Adipocyte (in vitro differentiated cells): ENCODE measurements at regions not wholly inside any gene's neighbourhood (a gene's known extent, or its start where the extent isn't known, plus 50 kb on each side); places are given as distances from the start of the nearest gene placed in this dataset.

ENCODE experiments used
- DNase-seq: peaks from one replicate; pipeline ENCODE4 v3.0.0-alpha.2; 2015; ENCODE audit warnings: low read depth
- H3K27me3 ChIP-seq: replicated peaks from 2 replicates; pipeline ENCODE4 v1.7.0; 2013; ENCODE audit warnings: mild to moderate bottlenecking, low read length, moderate library complexity; ENCODE audit not compliant: control insufficient read depth, insufficient read depth
- H3K36me3 ChIP-seq: 2 replicates; pipeline ENCODE4 v1.7.0; 2013; ENCODE audit warnings: low read length, mild to moderate bottlenecking, moderate library complexity; ENCODE audit not compliant: control insufficient read depth, insufficient read depth, severe bottlenecking
- H3K4me1 ChIP-seq: 2 replicates; pipeline ENCODE4 v1.7.0; 2013; ENCODE audit warnings: mild to moderate bottlenecking, low read length, moderate library complexity; ENCODE audit not compliant: control insufficient read depth, insufficient read depth
- H3K4me3 ChIP-seq: 2 replicates; pipeline ENCODE4 v1.7.0; 2013; ENCODE audit warnings: mild to moderate bottlenecking, low read length, moderate library complexity
- H3K9ac ChIP-seq: 2 replicates; pipeline ENCODE4 v1.7.0; 2013; ENCODE audit warnings: mild to moderate bottlenecking, low read length, moderate library complexity
- H3K9me3 ChIP-seq: 2 replicates; pipeline ENCODE4 v1.7.0; 2013; ENCODE audit warnings: mild to moderate bottlenecking, low read length, moderate library complexity; ENCODE audit not compliant: control insufficient read depth

GRCh38 chrX:5829469-5829868 is 399.2 kb downstream of the NLGN4X start:
- no peaks in the 10 kb centered on the region for H3K9me3 ChIP-seq
- H3K9ac ChIP-seq: no peak overlapping the region
- H3K27me3 ChIP-seq: no peaks in the 10 kb centered on the region
- no peak for DNase-seq
- no peak overlapping the region for H3K4me3 ChIP-seq
- no peaks in the 10 kb centered on the region for H3K36me3 ChIP-seq
- H3K4me1 ChIP-seq: no peaks in the 10 kb centered on the region

DNA sequence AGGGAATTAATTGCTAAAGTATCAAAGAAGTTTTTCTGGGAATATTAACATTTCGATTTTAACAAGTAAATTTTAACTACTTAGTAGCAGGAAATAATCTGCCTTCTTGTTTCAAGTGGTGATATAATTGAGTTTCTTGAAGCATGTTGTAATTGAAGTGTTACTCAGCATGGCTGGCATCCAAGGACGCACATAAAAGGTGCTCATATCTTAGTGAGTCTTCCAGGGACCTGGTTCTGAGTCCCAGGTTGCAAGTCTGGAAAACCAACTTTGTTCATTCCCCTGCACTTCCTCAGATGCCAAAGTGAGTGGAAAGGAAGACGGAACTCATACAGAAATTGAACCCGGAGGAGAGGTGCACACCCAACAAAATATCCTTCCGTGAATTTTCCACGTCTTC is 399.6 kb downstream of the NLGN4X start:
- Histone ChIP-seq H3K4me3 (no peak overlapping the region), H3K27me3 (no peaks in the 10 kb centered on the region), H3K9ac (no peak overlapping the region), H3K9me3 (no peaks in the 10 kb centered on the region), H3K36me3 (no peaks in the 10 kb centered on the region), H3K4me1 (no peaks in the 10 kb centered on the region)
- DNase-seq: no peak

DNA sequence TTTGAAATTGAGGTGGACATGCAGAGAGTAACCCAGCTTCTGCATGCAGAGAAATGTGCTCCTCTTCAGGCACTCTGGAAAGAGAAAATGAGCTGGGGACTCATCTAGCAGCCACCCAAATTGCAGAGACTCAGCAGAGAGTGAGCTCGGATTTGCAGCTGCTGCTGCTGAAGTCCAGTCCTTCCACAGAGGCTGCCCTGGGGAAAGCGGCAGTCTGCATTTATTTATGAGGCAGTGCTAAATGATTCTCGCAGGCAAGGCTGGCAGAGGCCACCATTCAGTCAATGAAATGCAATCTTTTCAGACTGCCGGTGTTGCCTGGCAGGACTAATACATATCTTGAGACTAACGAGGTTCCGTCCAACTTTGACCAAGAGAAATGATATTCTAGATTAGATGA is 404.8 kb downstream of the NLGN4X start:
- Histone ChIP-seq H3K4me3 (no peak overlapping the region), H3K27me3 (no peaks in the 10 kb centered on the region), H3K4me1 (no peaks in the 10 kb centered on the region), H3K9ac (no peak overlapping the region), H3K36me3 (no peaks in the 10 kb centered on the region), H3K9me3 (no peaks in the 10 kb centered on the region)
- DNase-seq: no peak

GRCh38 chrX:5810636-5811035 is 418.0 kb downstream of the NLGN4X start:
- no peak for DNase-seq
- Histone ChIP-seq H3K9ac (no peak overlapping the region), H3K4me1 (no peaks in the 10 kb centered on the region), H3K27me3 (no peaks in the 10 kb centered on the region), H3K9me3 (no peaks in the 10 kb centered on the region), H3K4me3 (no peak overlapping the region), H3K36me3 (no peaks in the 10 kb centered on the region)

DNA sequence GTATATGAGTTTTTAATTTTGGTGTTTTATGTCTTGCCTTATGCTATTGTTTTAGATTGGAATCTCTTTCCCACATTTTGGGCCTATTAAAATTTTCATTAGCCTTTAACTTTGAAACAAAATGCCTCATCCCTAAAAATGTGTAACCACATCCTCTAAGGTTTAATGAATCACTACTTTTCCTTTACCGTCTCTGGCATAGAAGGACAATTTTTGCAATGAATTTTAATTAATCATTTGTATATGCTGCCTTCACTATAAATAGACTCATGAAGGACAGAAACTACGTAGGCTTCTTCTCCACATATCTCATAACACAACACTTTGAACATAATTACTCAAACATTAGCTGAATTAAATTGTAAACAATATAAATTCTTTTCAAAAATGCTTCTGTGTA is 421.5 kb downstream of the NLGN4X start:
- Histone ChIP-seq H3K9ac (no peak overlapping the region), H3K9me3 (no peaks in the 10 kb centered on the region), H3K4me1 (no peaks in the 10 kb centered on the region), H3K27me3 (no peaks in the 10 kb centered on the region), H3K36me3 (no peaks in the 10 kb centered on the region), H3K4me3 (no peak overlapping the region)
- no peak for DNase-seq

GRCh38 chrX:5802391-5802790 is 426.3 kb downstream of the NLGN4X start:
- H3K27me3 ChIP-seq: no peaks in the 10 kb centered on the region
- no peak overlapping the region for H3K9ac ChIP-seq
- H3K36me3 ChIP-seq: no peaks in the 10 kb centered on the region
- no peaks in the 10 kb centered on the region for H3K4me1 ChIP-seq
- DNase-seq: no peak
- H3K4me3 ChIP-seq: no peak overlapping the region
- H3K9me3 ChIP-seq: no peaks in the 10 kb centered on the region

- Histone ChIP-seq H3K27me3 (no peaks in the 10 kb centered on the region), H3K36me3 (no peaks in the 10 kb centered on the region), H3K4me3 (no peak overlapping the region), H3K9me3 (no peaks in the 10 kb centered on the region), H3K4me1 (no peaks in the 10 kb centered on the region), H3K9ac (no peak overlapping the region)
- DNase-seq: no peak
Measured at GRCh38 chrX:5791721-5792120, 436.9 kb downstream of the NLGN4X start.

DNA sequence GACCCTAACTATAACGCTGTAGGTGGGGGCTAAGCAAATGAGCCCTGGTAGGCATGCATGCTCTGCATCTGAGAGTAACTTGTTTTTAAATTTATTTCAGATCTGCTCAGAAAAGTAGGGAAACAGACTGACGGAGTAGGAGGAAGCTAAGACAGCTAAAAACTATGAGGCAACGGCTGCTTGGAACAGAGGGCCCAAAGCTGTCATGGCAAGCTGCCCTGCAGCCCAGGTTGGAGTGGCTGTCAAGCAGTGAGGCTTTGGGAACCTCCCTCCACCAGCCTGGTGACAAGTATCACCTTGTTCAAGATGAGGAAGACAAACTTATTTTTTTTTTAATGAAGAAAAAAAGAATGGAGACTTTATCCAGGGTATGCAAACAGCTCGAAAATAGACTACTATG is 439.8 kb downstream of the NLGN4X start:
- Histone ChIP-seq H3K4me3 (no peak overlapping the region), H3K4me1 (no peaks in the 10 kb centered on the region), H3K36me3 (no peaks in the 10 kb centered on the region), H3K27me3 (no peaks in the 10 kb centered on the region), H3K9me3 (no peaks in the 10 kb centered on the region), H3K9ac (no peak overlapping the region)
- no peak for DNase-seq

GRCh38 chrX:5780821-5781220 is 447.8 kb downstream of the NLGN4X start:
- Histone ChIP-seq H3K4me1 (no peaks in the 10 kb centered on the region), H3K27me3 (no peaks in the 10 kb centered on the region), H3K9me3 (peaks cover 5% of the 10 kb centered on the region), H3K9ac (no peak overlapping the region), H3K36me3 (no peaks in the 10 kb centered on the region), H3K4me3 (no peak overlapping the region)
- DNase-seq: no peak

GRCh38 chrX:5775846-5776430 is 452.7 kb downstream of the NLGN4X start:
- H3K4me1 ChIP-seq: no peaks in the 10 kb centered on the region
- no peak overlapping the region for H3K4me3 ChIP-seq
- DNase-seq: no peak
- no peaks in the 10 kb centered on the region for H3K36me3 ChIP-seq
- H3K9me3 ChIP-seq: peaks cover 5% of the 10 kb centered on the region
- no peak overlapping the region for H3K9ac ChIP-seq
- H3K27me3 ChIP-seq: no peaks in the 10 kb centered on the region

- Histone ChIP-seq H3K9ac (no peak overlapping the region), H3K27me3 (no peaks in the 10 kb centered on the region), H3K4me3 (no peak overlapping the region), H3K4me1 (no peaks in the 10 kb centered on the region), H3K9me3 (peaks cover 5% of the 10 kb centered on the region), H3K36me3 (no peaks in the 10 kb centered on the region)
- DNase-seq: no peak
Measured at GRCh38 chrX:5774446-5774845, 454.2 kb downstream of the NLGN4X start.

GRCh38 chrX:5771441-5771840 is 457.2 kb downstream of the NLGN4X start:
- Histone ChIP-seq H3K9ac (no peak overlapping the region), H3K36me3 (no peaks in the 10 kb centered on the region), H3K4me1 (no peaks in the 10 kb centered on the region), H3K9me3 (peaks cover 2% of the 10 kb centered on the region), H3K27me3 (no peaks in the 10 kb centered on the region), H3K4me3 (no peak overlapping the region)
- DNase-seq: no peak
